IMR-90 (cell line): ENCODE measurements at regions not wholly inside any gene's neighbourhood (a gene's known extent, or its start where the extent isn't known, plus 50 kb on each side); places are given as distances from the start of the nearest gene placed in this dataset.

Experiments used
- CEBPB ChIP-seq: IDR thresholded peaks from 2 replicates; pipeline ENCODE4 v1.6.1; 2012; ENCODE audit warnings: low read depth, low read length, improper control_type of control experiment
- CTCF ChIP-seq: conservative IDR thresholded peaks from 2 replicates; pipeline ENCODE4 v1.5.1; 2012; ENCODE audit warnings: mild to moderate bottlenecking, low read depth, low read length, improper control_type of control experiment
- FOS ChIP-seq: fragments of 150-350 bp; IDR thresholded peaks from 2 replicates; pipeline ENCODE4 v1.6.1; 2016; ENCODE audit warnings: low read depth, low read length
- MAZ ChIP-seq: IDR thresholded peaks from 2 replicates; pipeline ENCODE4 v1.6.1; 2012; ENCODE audit warnings: low read depth, mild to moderate bottlenecking, low read length, improper control_type of control experiment, moderate library complexity, borderline replicate concordance
- MXI1 ChIP-seq: IDR thresholded peaks from 2 replicates; pipeline ENCODE4 v1.6.1; 2012; ENCODE audit warnings: low read depth, mild to moderate bottlenecking, low read length, moderate library complexity, borderline replicate concordance
- POLR2A ChIP-seq: IDR thresholded peaks from 2 replicates; pipeline ENCODE4 v1.6.1; 2012; ENCODE audit warnings: mild to moderate bottlenecking, low read depth, low read length

GRCh38 chr1:30522031-30523004 is 201.1 kb downstream of the MATN1 start:
- TF ChIP-seq CTCF (no peak), MXI1 (no peak), POLR2A (no peak), FOS (no peak), CEBPB (peak; percentile 49), MAZ (no peak)
